SK-N-SH (cell line): ENCODE measurements at regions not wholly inside any gene's neighbourhood (a gene's known extent, or its start where the extent isn't known, plus 50 kb on each side); places are given as distances from the start of the nearest gene placed in this dataset.

Experiments
- CTCF ChIA-PET: fragments of 300-600, 350-600 bp; formaldehyde crosslinking; extraction: SDS; loops from one replicate; lab custom pipeline; 2021; lab: Yijun Ruan, JAX
- POLR2A ChIA-PET: fragments of 350-600 bp; sonication (Branson Sonifier 250); formaldehyde crosslinking; extraction: SDS; loops from one replicate; lab custom pipeline; 2020; ENCODE audit warnings: antibody characterized with exemption, inconsistent platforms; lab: Yijun Ruan, JAX
- DNase-seq: peaks from one replicate; pipeline ENCODE4 v3.0.0; 2012
- H2AFZ ChIP-seq: fragments of 200-600 bp; sonication (generic); 2 replicates; pipeline ENCODE4 v1.8.1; 2016; ENCODE audit warnings: antibody characterized with exemption, mild to moderate bottlenecking, low read depth
- H3F3A ChIP-seq: fragments of 200-600 bp; sonication (generic); replicated peaks from 2 replicates; pipeline ENCODE3; 2016; ENCODE audit warnings: antibody characterized with exemption, mild to moderate bottlenecking; ENCODE audit not compliant: insufficient read depth
- H3K27ac ChIP-seq, 2 experiments: fragments of 200-500 bp in 1 of 2; fragments of 200-600 bp in 1 of 2; sonication (Bioruptor generic) in 1 of 2; sonication (generic), shearing (Covaris generic) in 1 of 2; 2 replicates each; pipeline versions ENCODE4 v1.5.1 to v1.6.1; 2014 to 2016; ENCODE audit warnings: low read depth in 2 of 2, inconsistent platforms in 1 of 2, low read length in 1 of 2, mild to moderate bottlenecking in 1 of 2, mixed read lengths in 1 of 2
- H3K27me3 ChIP-seq: fragments of 200-600 bp; sonication (generic), shearing (Covaris generic); 2 replicates; pipeline ENCODE4 v1.6.1; 2016; ENCODE audit warnings: mixed run types; ENCODE audit not compliant: insufficient read depth
- H3K36me3 ChIP-seq, 2 experiments: fragments of 200-500 bp in 1 of 2; fragments of 200-600 bp in 1 of 2; sonication (Bioruptor generic) in 1 of 2; sonication (generic) in 1 of 2; replicated peaks in 1 of 2; 2 replicates each; pipeline versions ENCODE3 to v1.5.1; 2014 to 2016; ENCODE audit warnings: low read length in 1 of 2, mild to moderate bottlenecking in 1 of 2; ENCODE audit not compliant: insufficient read depth in 2 of 2, control insufficient read depth in 1 of 2
- H3K4me1 ChIP-seq, 2 experiments: fragments of 200-500 bp in 1 of 2; fragments of 200-600 bp in 1 of 2; sonication (Bioruptor generic) in 1 of 2; sonication (generic), shearing (Covaris generic) in 1 of 2; 2 replicates each; pipeline versions ENCODE4 v1.5.1 to v1.6.1; 2014 to 2016; ENCODE audit warnings: low read depth in 1 of 2, low read length in 1 of 2, mixed run types in 1 of 2; ENCODE audit not compliant: insufficient read depth in 2 of 2, control insufficient read depth in 1 of 2
- H3K4me2 ChIP-seq: fragments of 200-600 bp; sonication (generic), shearing (Covaris generic); 2 replicates; pipeline ENCODE4 v1.6.1; 2017; ENCODE audit warnings: mixed run types
- H3K4me3 ChIP-seq, 2 experiments: fragments of 200-500 bp in 1 of 2; fragments of 200-600 bp in 1 of 2; sonication (Bioruptor generic) in 1 of 2; sonication (generic), shearing (Covaris generic) in 1 of 2; 2 replicates each; pipeline versions ENCODE4 v1.5.1 to v1.8.1; 2014 to 2016; ENCODE audit warnings: low read depth in 2 of 2, inconsistent platforms in 1 of 2, low read length in 1 of 2, mild to moderate bottlenecking in 1 of 2, mixed read lengths in 1 of 2, moderate library complexity in 1 of 2
- H3K79me2 ChIP-seq: fragments of 200-600 bp; sonication (generic); 2 replicates; pipeline ENCODE4 v1.8.1; 2017; ENCODE audit warnings: mild to moderate bottlenecking; ENCODE audit not compliant: insufficient read depth
- H3K9ac ChIP-seq: fragments of 200-600 bp; sonication (generic); 2 replicates; pipeline ENCODE4 v1.6.1; 2017; ENCODE audit warnings: mixed run types
- H3K9me2 ChIP-seq: fragments of 200-600 bp; sonication (generic); 2 replicates; pipeline ENCODE4 v1.6.1; 2017; ENCODE audit warnings: mixed run types
- H3K9me3 ChIP-seq: fragments of 200-600 bp; sonication (generic); 2 replicates; pipeline ENCODE4 v1.6.1; 2017; ENCODE audit warnings: mixed run types, mild to moderate bottlenecking, moderate library complexity
- H4K20me1 ChIP-seq: fragments of 200-600 bp; sonication (generic); 2 replicates; pipeline ENCODE4 v1.6.1; 2017; ENCODE audit warnings: mild to moderate bottlenecking, mixed run types; ENCODE audit not compliant: insufficient read depth
- CHD2 ChIP-seq: fragments of 150-350 bp; IDR thresholded peaks from 2 replicates; pipeline ENCODE4 v1.6.1; 2018; ENCODE audit warnings: low read length; ENCODE audit not compliant: partially characterized antibody
- ELF1 ChIP-seq: IDR thresholded peaks from 2 replicates; pipeline ENCODE4 v1.4.0; 2012
- EZH2phosphoT487 ChIP-seq: fragments of 200-600 bp; sonication (generic); IDR thresholded peaks from 2 replicates; pipeline ENCODE4 v1.6.1; 2017; ENCODE audit warnings: low read depth, mixed run types, mild to moderate bottlenecking, antibody characterized with exemption, moderate library complexity, borderline replicate concordance
- FOXM1 ChIP-seq: IDR thresholded peaks from 2 replicates; pipeline ENCODE4 v1.4.0; 2012; ENCODE audit warnings: low read depth, mild to moderate bottlenecking
- JUND ChIP-seq: IDR thresholded peaks from 2 replicates; pipeline ENCODE4 v1.4.0; 2012
- MXI1 ChIP-seq: IDR thresholded peaks from 2 replicates; pipeline ENCODE4 v1.6.1; 2012; ENCODE audit warnings: mild to moderate bottlenecking, low read depth, low read length, improper control_type of control experiment
- NFIC ChIP-seq: IDR thresholded peaks from 2 replicates; pipeline ENCODE4 v1.4.0; 2012; ENCODE audit warnings: borderline replicate concordance
- POLR2AphosphoS5 ChIP-seq: IDR thresholded peaks from 2 replicates; pipeline ENCODE4 v1.6.1; 2012; ENCODE audit warnings: low read depth, low read length
- RAD21 ChIP-seq: IDR thresholded peaks from 2 replicates; pipeline ENCODE4 v1.6.1; 2012; ENCODE audit warnings: mild to moderate bottlenecking, low read length
- REST ChIP-seq: IDR thresholded peaks from 2 replicates; pipeline ENCODE4 v1.6.1; 2012; ENCODE audit warnings: mild to moderate bottlenecking, low read depth, low read length, moderate library complexity
- SIN3A ChIP-seq: IDR thresholded peaks from 2 replicates; pipeline ENCODE4 v1.6.1; 2012; ENCODE audit warnings: low read depth, mild to moderate bottlenecking, low read length, moderate library complexity, borderline replicate concordance
- TAF1 ChIP-seq: IDR thresholded peaks from 2 replicates; pipeline ENCODE4 v1.6.1; 2012; ENCODE audit warnings: low read depth, mild to moderate bottlenecking, low read length, moderate library complexity, borderline replicate concordance
- TEAD4 ChIP-seq: IDR thresholded peaks from 2 replicates; pipeline ENCODE4 v1.4.0; 2012; ENCODE audit warnings: mild to moderate bottlenecking, borderline replicate concordance; ENCODE audit not compliant: insufficient read depth
- USF1 ChIP-seq: IDR thresholded peaks from 2 replicates; pipeline ENCODE4 v1.4.0; 2012; ENCODE audit warnings: low read depth, borderline replicate concordance
- USF2 ChIP-seq: fragments of 150-350 bp; IDR thresholded peaks from 2 replicates; pipeline ENCODE4 v1.6.1; 2017; ENCODE audit warnings: antibody characterized with exemption, low read length, low read depth, borderline replicate concordance
- YY1 ChIP-seq: IDR thresholded peaks from 2 replicates; pipeline ENCODE4 v1.4.0; 2012; ENCODE audit warnings: low read depth, mild to moderate bottlenecking
- ZBTB33 ChIP-seq: IDR thresholded peaks from 2 replicates; pipeline ENCODE4 v1.4.0; 2012; ENCODE audit warnings: low read depth, borderline replicate concordance
- WGBS: methylation state at CpG from one replicate; pipeline ENCODE4 v1.1.6; 2017; ENCODE audit warnings: low lambda C conversion rate; 5-methylcytosine and 5-hydroxymethylcytosine counted together

- TF ChIP-seq REST (no peak), FOXM1 (no peak), TEAD4 (no peak), ELF1 (no peak), ZBTB33 (no peak), NFIC (no peak), USF2 (no peak), TAF1 (no peak), YY1 (no peak)
- DNase-seq, result no peak
- H3K4me3 ChIP-seq, result no peak overlapping the region
- H3K9me3 ChIP-seq, result no peaks in the 10 kb centered on the region
- no peak overlapping the region for H3K9ac ChIP-seq
- H3K4me2 ChIP-seq, result no peak overlapping the region
- H3K36me3 ChIP-seq, result no peaks in the 10 kb centered on the region
- 28% methylated on average over 2 of the region's 2 CpGs for WGBS
- POLR2A ChIA-PET, result no interaction called here
- H3K27ac ChIP-seq, result no peak overlapping the region
- H3K9me2 ChIP-seq, result no peaks in the 10 kb centered on the region
- CTCF ChIA-PET, result interaction anchor here (0.6 to 1.0 kb wide), 2 partner anchors 58 to 471 kb away, joined by 3 read pairs; no protein-coding TSS in a partner anchor
- no peak overlapping the region for H2AFZ ChIP-seq
- no peaks in the 10 kb centered on the region for H3K79me2 ChIP-seq
- H3F3A ChIP-seq, result no peaks in the 10 kb centered on the region
- H3K27me3 ChIP-seq, result no peaks in the 10 kb centered on the region
- H4K20me1 ChIP-seq, result no peaks in the 10 kb centered on the region
- H3K4me1 ChIP-seq, result no peaks in the 10 kb centered on the region
Measured at GRCh38 chr6:122339661-122340060, 59.8 kb upstream of the HSF2 start.

GRCh38 chr6:122347280-122347679 is 52.2 kb upstream of the HSF2 start:
- no peak overlapping the region for H2AFZ ChIP-seq
- no peak for TF ChIP-seq USF1
- TF ChIP-seq CHD2, result no peak
- TF ChIP-seq POLR2AphosphoS5, result no peak
- TF ChIP-seq YY1, result no peak
- no peak for TF ChIP-seq RAD21
- TF ChIP-seq ZBTB33, result no peak
- no peak for TF ChIP-seq SIN3A
- no peak for TF ChIP-seq JUND
- TF ChIP-seq MXI1, result no peak
- TF ChIP-seq EZH2phosphoT487, result no peak
- no peaks in the 10 kb centered on the region for H3K9me2 ChIP-seq
- no peaks in the 10 kb centered on the region for H3K79me2 ChIP-seq
- no peak overlapping the region for H3K27ac ChIP-seq
- no peaks in the 10 kb centered on the region for H3F3A ChIP-seq
- H3K36me3 ChIP-seq, result no peaks in the 10 kb centered on the region
- no peaks in the 10 kb centered on the region; a peak in 1 of 4 replicates for H3K4me1 ChIP-seq
- CTCF ChIA-PET, result no interaction called here
- no peak overlapping the region for H3K9ac ChIP-seq
- H3K9me3 ChIP-seq, result no peaks in the 10 kb centered on the region
- POLR2A ChIA-PET, result no interaction called here
- no peak for DNase-seq
- no peaks in the 10 kb centered on the region for H4K20me1 ChIP-seq
- H3K27me3 ChIP-seq, result no peaks in the 10 kb centered on the region
- no peak overlapping the region for H3K4me2 ChIP-seq
- 14% methylated on average over 2 of the region's 2 CpGs for WGBS
- no peak overlapping the region for H3K4me3 ChIP-seq
